ENCODE measurements at regions not wholly inside any gene's neighbourhood (a gene's known extent, or its start where the extent isn't known, plus 50 kb on each side); places are given as distances from the start of the nearest gene placed in this dataset.

GRCh38 chr4:178241601-178242118 is 799.4 kb upstream of the AGA start:
- TF ChIP-seq YY1 (IDR thresholded peaks at IDR 0.05; ENCODE audit: insufficient read depth, insufficient read length) (no peak), SUZ12 (IDR thresholded peaks at IDR 0.05; ENCODE audit: extremely low read depth, insufficient read depth, insufficient read length) (no peak)

Data from NT2/D1 (cell line).